HEK293 (cell line): ENCODE measurements at regions not wholly inside any gene's neighbourhood (a gene's known extent, or its start where the extent isn't known, plus 50 kb on each side); places are given as distances from the start of the nearest gene placed in this dataset.

Experiments
- CTCF ChIA-PET: fragments of 350-600 bp; formaldehyde crosslinking; extraction: SDS; loops from one replicate; lab custom pipeline; 2021; ENCODE audit warnings: antibody characterized with exemption; lab: Yijun Ruan, JAX
- POLR2A ChIA-PET: fragments of 300-600 bp; formaldehyde crosslinking; extraction: SDS; loops from one replicate; lab custom pipeline; 2020; ENCODE audit warnings: antibody characterized with exemption, inconsistent platforms; lab: Yijun Ruan, JAX
- H3K27ac ChIP-seq: fragments of 200-500 bp; sonication (Bioruptor generic); 2 replicates; pipeline ENCODE4 v1.5.1; 2014; ENCODE audit warnings: low read depth, low read length, control low read depth, inconsistent platforms; ENCODE audit errors: extremely low read depth
- H3K36me3 ChIP-seq, 2 experiments: fragments of 200-500 bp in 1 of 2; sonication (Bioruptor generic) in 1 of 2; 1 replicate in 1 of 2; 2 replicates in 1 of 2; pipeline ENCODE4 v1.5.1; 2014 to 2017; ENCODE audit warnings: inconsistent platforms in 2 of 2, low read length in 2 of 2; ENCODE audit not compliant: control insufficient read depth in 2 of 2, insufficient read depth in 1 of 2
- H3K4me1 ChIP-seq: fragments of 200-500 bp; sonication (Bioruptor generic); 2 replicates; pipeline ENCODE4 v1.5.1; 2014; ENCODE audit warnings: mild to moderate bottlenecking, low read length, inconsistent platforms; ENCODE audit not compliant: control insufficient read depth, insufficient read depth
- H3K4me3 ChIP-seq: 2 replicates; pipeline ENCODE4 v1.5.1; 2011; ENCODE audit warnings: low read depth, mild to moderate bottlenecking, control low read depth, low read length, moderate library complexity
- H3K9me3 ChIP-seq: fragments of 200-500 bp; sonication (Bioruptor generic); 2 replicates; pipeline ENCODE4 v1.5.1; 2014; ENCODE audit warnings: low read depth, low read length, inconsistent platforms; ENCODE audit not compliant: control insufficient read depth, insufficient read depth
- KLF10 ChIP-seq: fragments of 450-650 bp; IDR thresholded peaks from 2 replicates; pipeline ENCODE4 v1.5.1; 2018; ENCODE audit warnings: missing biosample characterization, mild to moderate bottlenecking, missing genetic modification characterization
- KLF16 ChIP-seq: fragments of 450-650 bp; formaldehyde crosslinking; IDR thresholded peaks from 2 replicates; pipeline ENCODE4 v1.5.1; 2017; ENCODE audit warnings: missing biosample characterization, missing genetic modification characterization
- KLF8 ChIP-seq: fragments of 450-650 bp; formaldehyde crosslinking; IDR thresholded peaks from 2 replicates; pipeline ENCODE4 v1.5.1; 2016; ENCODE audit warnings: missing biosample characterization, missing genetic modification characterization
- RBAK ChIP-seq: fragments of 450-650 bp; formaldehyde crosslinking; IDR thresholded peaks from 2 replicates; pipeline ENCODE4 v1.5.1; 2016; ENCODE audit warnings: missing biosample characterization, missing genetic modification characterization
- REPIN1 ChIP-seq: fragments of 450-650 bp; formaldehyde crosslinking; IDR thresholded peaks from 2 replicates; pipeline ENCODE4 v1.5.1; 2017; ENCODE audit warnings: missing biosample characterization, missing genetic modification characterization, low read depth
- YY2 ChIP-seq: fragments of 450-650 bp; formaldehyde crosslinking; IDR thresholded peaks from 2 replicates; pipeline ENCODE4 v1.5.1; 2016; ENCODE audit warnings: missing biosample characterization, missing genetic modification characterization
- ZFHX2 ChIP-seq: fragments of 450-650 bp; formaldehyde crosslinking; conservative IDR thresholded peaks from 2 replicates; pipeline ENCODE4 v1.5.1; 2016; ENCODE audit warnings: missing biosample characterization, missing genetic modification characterization
- ZNF121 ChIP-seq: fragments of 450-650 bp; formaldehyde crosslinking; IDR thresholded peaks from 2 replicates; pipeline ENCODE4 v1.5.1; 2016; ENCODE audit warnings: missing biosample characterization, missing genetic modification characterization
- ZNF169 ChIP-seq: fragments of 450-650 bp; formaldehyde crosslinking; IDR thresholded peaks from 2 replicates; pipeline ENCODE4 v1.5.1; 2016; ENCODE audit warnings: missing biosample characterization, missing genetic modification characterization
- ZNF274 ChIP-seq, 2 experiments: fragments of 200-500 bp in 1 of 2; fragments of 450-650 bp in 1 of 2; sonication (Bioruptor generic) in 1 of 2; formaldehyde crosslinking in 1 of 2; IDR thresholded peaks; 2 replicates each; pipeline versions ENCODE4 v1.5.1 to v1.6.1; 2014 to 2016; ENCODE audit warnings: borderline replicate concordance in 1 of 2, inconsistent platforms in 1 of 2, low read length in 1 of 2, missing biosample characterization in 1 of 2, missing genetic modification characterization in 1 of 2
- ZNF302 ChIP-seq: fragments of 450-650 bp; formaldehyde crosslinking; IDR thresholded peaks from 2 replicates; pipeline ENCODE4 v1.5.1; 2016; ENCODE audit warnings: missing biosample characterization, missing genetic modification characterization, low read depth
- ZNF624 ChIP-seq: fragments of 450-650 bp; formaldehyde crosslinking; IDR thresholded peaks from 2 replicates; pipeline ENCODE4 v1.5.1; 2017; ENCODE audit warnings: missing biosample characterization, missing genetic modification characterization
- ZNF792 ChIP-seq: fragments of 450-650 bp; formaldehyde crosslinking; IDR thresholded peaks from 2 replicates; pipeline ENCODE4 v1.5.1; 2016; ENCODE audit warnings: missing biosample characterization, missing genetic modification characterization
- ZXDB ChIP-seq: fragments of 450-650 bp; formaldehyde crosslinking; IDR thresholded peaks from 2 replicates; pipeline ENCODE4 v1.5.1; 2016; ENCODE audit warnings: missing biosample characterization, missing genetic modification characterization
- TF ChIP-seq, protein P1 (sequence below): fragments of 450-650 bp; formaldehyde crosslinking; IDR thresholded peaks from 2 replicates; pipeline ENCODE4 v1.5.1; 2016; ENCODE audit warnings: missing biosample characterization, missing genetic modification characterization
- TF ChIP-seq, protein P2 (sequence below): fragments of 450-650 bp; formaldehyde crosslinking; IDR thresholded peaks from 2 replicates; pipeline ENCODE4 v1.5.1; 2016; ENCODE audit warnings: missing biosample characterization, missing genetic modification characterization, low read depth
- TF ChIP-seq, protein P3 (sequence below): fragments of 450-650 bp; formaldehyde crosslinking; IDR thresholded peaks from 2 replicates; pipeline ENCODE4 v1.5.1; 2016; ENCODE audit warnings: missing biosample characterization, missing genetic modification characterization, low read depth

DNA sequence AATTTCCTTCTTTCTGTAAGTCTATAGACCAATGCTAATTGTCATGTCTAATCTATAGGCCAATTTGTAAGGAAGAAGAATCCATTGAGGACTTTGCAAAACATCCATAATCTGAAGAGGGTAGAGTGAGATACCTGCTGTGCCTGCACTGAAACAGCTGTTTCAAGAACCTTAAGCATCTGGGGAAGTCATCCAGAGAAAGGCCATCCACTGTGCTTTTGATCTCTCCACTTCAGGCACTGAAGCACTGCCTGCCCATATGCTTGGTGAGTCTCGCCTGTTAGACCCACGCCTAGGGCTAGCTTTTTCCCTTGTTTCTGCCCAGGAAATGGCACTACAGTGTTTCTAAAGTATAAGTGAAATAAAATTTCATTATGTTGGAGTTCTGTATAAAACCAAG lies 921.8 kb upstream of the EPHA7 start:
- Histone ChIP-seq H3K27ac (no peak overlapping the region), H3K4me1 (no peaks in the 10 kb centered on the region)
- POLR2A ChIA-PET = no interaction called here
- TF ChIP-seq REPIN1 (no peak), YY2 (no peak), ZNF792 (tag by site-specific recombination) (no peak), ZNF274 (IDR thresholded peaks at IDR 0.05; ENCODE audit: low read length) (no peak), ZNF274 (tag by site-specific recombination; IDR thresholded peaks at IDR 0.05; ENCODE audit: borderline replicate concordance) (no peak), ZNF302 (tag by site-specific recombination) (no peak), RBAK (tag by site-specific recombination) (no peak), ZNF121 (tag by site-specific recombination) (no peak), ZXDB (no peak), KLF8 (tag by site-specific recombination) (no peak), KLF16 (tag by site-specific recombination) (no peak), ZNF624 (no peak), ZFHX2 (tag by site-specific recombination) (no peak)
- TF ChIP-seq, protein P1, sequence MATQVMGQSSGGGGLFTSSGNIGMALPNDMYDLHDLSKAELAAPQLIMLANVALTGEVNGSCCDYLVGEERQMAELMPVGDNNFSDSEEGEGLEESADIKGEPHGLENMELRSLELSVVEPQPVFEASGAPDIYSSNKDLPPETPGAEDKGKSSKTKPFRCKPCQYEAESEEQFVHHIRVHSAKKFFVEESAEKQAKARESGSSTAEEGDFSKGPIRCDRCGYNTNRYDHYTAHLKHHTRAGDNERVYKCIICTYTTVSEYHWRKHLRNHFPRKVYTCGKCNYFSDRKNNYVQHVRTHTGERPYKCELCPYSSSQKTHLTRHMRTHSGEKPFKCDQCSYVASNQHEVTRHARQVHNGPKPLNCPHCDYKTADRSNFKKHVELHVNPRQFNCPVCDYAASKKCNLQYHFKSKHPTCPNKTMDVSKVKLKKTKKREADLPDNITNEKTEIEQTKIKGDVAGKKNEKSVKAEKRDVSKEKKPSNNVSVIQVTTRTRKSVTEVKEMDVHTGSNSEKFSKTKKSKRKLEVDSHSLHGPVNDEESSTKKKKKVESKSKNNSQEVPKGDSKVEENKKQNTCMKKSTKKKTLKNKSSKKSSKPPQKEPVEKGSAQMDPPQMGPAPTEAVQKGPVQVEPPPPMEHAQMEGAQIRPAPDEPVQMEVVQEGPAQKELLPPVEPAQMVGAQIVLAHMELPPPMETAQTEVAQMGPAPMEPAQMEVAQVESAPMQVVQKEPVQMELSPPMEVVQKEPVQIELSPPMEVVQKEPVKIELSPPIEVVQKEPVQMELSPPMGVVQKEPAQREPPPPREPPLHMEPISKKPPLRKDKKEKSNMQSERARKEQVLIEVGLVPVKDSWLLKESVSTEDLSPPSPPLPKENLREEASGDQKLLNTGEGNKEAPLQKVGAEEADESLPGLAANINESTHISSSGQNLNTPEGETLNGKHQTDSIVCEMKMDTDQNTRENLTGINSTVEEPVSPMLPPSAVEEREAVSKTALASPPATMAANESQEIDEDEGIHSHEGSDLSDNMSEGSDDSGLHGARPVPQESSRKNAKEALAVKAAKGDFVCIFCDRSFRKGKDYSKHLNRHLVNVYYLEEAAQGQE (tag by site-specific recombination) = no peak
- TF ChIP-seq, protein P2, sequence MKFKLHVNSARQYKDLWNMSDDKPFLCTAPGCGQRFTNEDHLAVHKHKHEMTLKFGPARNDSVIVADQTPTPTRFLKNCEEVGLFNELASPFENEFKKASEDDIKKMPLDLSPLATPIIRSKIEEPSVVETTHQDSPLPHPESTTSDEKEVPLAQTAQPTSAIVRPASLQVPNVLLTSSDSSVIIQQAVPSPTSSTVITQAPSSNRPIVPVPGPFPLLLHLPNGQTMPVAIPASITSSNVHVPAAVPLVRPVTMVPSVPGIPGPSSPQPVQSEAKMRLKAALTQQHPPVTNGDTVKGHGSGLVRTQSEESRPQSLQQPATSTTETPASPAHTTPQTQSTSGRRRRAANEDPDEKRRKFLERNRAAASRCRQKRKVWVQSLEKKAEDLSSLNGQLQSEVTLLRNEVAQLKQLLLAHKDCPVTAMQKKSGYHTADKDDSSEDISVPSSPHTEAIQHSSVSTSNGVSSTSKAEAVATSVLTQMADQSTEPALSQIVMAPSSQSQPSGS (tag by site-specific recombination) = no peak
- TF ChIP-seq, protein P3, sequence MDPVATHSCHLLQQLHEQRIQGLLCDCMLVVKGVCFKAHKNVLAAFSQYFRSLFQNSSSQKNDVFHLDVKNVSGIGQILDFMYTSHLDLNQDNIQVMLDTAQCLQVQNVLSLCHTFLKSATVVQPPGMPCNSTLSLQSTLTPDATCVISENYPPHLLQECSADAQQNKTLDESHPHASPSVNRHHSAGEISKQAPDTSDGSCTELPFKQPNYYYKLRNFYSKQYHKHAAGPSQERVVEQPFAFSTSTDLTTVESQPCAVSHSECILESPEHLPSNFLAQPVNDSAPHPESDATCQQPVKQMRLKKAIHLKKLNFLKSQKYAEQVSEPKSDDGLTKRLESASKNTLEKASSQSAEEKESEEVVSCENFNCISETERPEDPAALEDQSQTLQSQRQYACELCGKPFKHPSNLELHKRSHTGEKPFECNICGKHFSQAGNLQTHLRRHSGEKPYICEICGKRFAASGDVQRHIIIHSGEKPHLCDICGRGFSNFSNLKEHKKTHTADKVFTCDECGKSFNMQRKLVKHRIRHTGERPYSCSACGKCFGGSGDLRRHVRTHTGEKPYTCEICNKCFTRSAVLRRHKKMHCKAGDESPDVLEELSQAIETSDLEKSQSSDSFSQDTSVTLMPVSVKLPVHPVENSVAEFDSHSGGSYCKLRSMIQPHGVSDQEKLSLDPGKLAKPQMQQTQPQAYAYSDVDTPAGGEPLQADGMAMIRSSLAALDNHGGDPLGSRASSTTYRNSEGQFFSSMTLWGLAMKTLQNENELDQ (tag by site-specific recombination) = no peak
- TF ChIP-seq, all 188 proteins: peak for 0
- CTCF ChIA-PET = interaction anchor here (0.7 kb wide), 1 partner anchor 9 kb away, joined by 3 read pairs; no protein-coding TSS in a partner anchor
- H3K4me3 ChIP-seq = no peak overlapping the region
- H3K9me3 ChIP-seq = no peaks in the 10 kb centered on the region
- no peaks in the 10 kb centered on the region for H3K36me3 ChIP-seq

DNA sequence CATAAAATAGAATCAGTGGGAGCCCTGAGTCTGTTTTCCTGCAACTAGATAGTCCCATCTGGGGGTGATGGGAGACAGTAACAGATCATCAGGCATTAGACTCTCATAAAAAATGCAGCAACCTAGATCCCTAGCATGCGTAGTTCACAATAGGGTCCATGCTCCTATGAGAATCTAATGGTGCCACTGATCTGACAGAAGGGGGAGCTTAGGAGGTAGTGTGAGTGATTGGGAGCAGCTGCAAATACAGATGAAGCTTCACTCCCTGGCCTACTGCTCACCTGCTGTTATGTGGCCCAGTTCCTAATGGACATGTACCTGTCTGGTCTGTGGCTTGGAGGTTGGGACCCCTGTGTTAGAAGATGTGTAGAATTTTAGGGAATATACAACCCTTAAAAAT lies 904.5 kb upstream of the EPHA7 start:
- ChIA-PET POLR2A (no interaction called here), CTCF (interaction anchor here (0.7 to 0.9 kb wide), 2 partner anchors 10 to 156 kb away, joined by 3 to 4 read pairs; no protein-coding TSS in a partner anchor)
- TF ChIP-seq KLF10 (tag by site-specific recombination) = no peak
- no peak for TF ChIP-seq ZNF302 (tag by site-specific recombination)
- TF ChIP-seq ZNF169 (tag by site-specific recombination) = no peak
- Histone ChIP-seq H3K27ac (no peak overlapping the region), H3K36me3 (no peaks in the 10 kb centered on the region), H3K4me1 (no peaks in the 10 kb centered on the region), H3K4me3 (no peak overlapping the region), H3K9me3 (no peaks in the 10 kb centered on the region)
